ENCODE measurements at regions not wholly inside any gene's neighbourhood (a gene's known extent, or its start where the extent isn't known, plus 50 kb on each side); places are given as distances from the start of the nearest gene placed in this dataset.
A peak's percentile ranks its signal among the peaks of the same experiment; 100 is the strongest.

- no peak for TF ChIP-seq CTCF (conservative IDR thresholded peaks at IDR 0.05; ENCODE audit: low read depth, low read length)
- no peak for DNase-seq (ENCODE audit: low read depth)
- H3K4me3 ChIP-seq (ENCODE audit: low read length): no peak overlapping the region
These were observed 645.7 kb upstream of the DIPK2B start for GRCh38 chrX:45846328-45846727.

GRCh38 chrX:45845142-45845541 lies 644.5 kb upstream of the DIPK2B start:
- DNase-seq (ENCODE audit: low read depth): no peak
- no peak overlapping the region for H3K4me3 ChIP-seq (ENCODE audit: low read length)
- no peak for TF ChIP-seq CTCF (conservative IDR thresholded peaks at IDR 0.05; ENCODE audit: low read depth, low read length)

GRCh38 chrX:45843518-45843917 lies 642.8 kb upstream of the DIPK2B start:
- TF ChIP-seq CTCF (conservative IDR thresholded peaks at IDR 0.05; ENCODE audit: low read depth, low read length): peak; percentile 11
- no peak for DNase-seq (ENCODE audit: low read depth)

DNA sequence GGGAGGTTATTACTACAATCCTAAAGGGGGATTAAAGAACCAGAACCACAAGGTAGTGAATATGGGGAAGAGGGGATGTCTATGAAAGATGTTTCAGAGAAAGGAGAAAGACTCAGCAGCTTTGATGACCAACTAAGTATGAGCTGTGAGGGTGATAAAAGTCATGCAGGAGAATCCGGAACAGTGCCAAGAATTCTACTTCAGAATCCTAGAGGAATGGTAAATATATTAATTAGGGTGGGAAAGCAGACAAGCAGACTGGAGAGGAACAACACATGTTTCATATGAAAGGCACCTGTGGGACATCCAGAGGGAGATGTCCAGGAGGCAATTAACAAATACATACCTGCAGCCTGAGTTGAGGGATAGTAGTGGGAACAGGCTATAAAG lies 642.2 kb upstream of the DIPK2B start:
- no peak for TF ChIP-seq CTCF (conservative IDR thresholded peaks at IDR 0.05; ENCODE audit: low read depth, low read length)
- DNase-seq (ENCODE audit: low read depth): no peak
- no peak overlapping the region for H3K4me3 ChIP-seq (ENCODE audit: low read length)

More at GRCh38 chrX:45843518-45843917, 642.8 kb upstream of the DIPK2B start:
- H3K4me3 ChIP-seq (ENCODE audit: low read length): no peak overlapping the region

GRCh38 chrX:45842207-45842925 lies 641.7 kb upstream of the DIPK2B start:
- H3K4me3 ChIP-seq (ENCODE audit: low read length): no peak overlapping the region
- no peak for TF ChIP-seq CTCF (conservative IDR thresholded peaks at IDR 0.05; ENCODE audit: low read depth, low read length)
- DNase-seq (ENCODE audit: low read depth): no peak

DNA sequence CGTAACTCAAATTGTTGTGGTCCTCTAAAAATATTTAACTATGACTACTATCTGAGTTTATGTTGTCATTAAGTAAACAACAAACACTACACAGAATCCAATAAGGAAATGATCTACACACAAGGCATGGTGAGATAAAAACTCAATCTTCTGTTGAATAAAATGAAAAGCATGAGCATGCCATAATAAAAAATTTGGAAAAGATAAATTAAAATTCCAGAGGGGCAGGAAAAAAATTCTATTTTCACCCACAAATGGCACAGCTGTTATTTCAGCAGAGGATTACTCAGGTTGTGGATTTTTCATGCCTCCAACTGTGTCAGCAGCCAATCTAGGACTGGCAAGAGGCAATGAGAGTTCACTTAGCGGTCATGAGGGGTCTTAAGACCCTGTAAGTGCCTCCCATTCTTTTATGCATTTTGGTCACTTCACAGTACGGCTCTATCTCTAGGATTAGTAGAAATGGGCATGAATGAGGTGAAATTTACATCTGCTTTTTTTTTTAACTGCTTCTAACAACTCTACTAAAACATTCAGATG lies 639.8 kb upstream of the DIPK2B start:
- no peak for TF ChIP-seq CTCF (conservative IDR thresholded peaks at IDR 0.05; ENCODE audit: low read depth, low read length)
- no peak overlapping the region for H3K4me3 ChIP-seq (ENCODE audit: low read length)
- no peak for DNase-seq (ENCODE audit: low read depth)

DNA sequence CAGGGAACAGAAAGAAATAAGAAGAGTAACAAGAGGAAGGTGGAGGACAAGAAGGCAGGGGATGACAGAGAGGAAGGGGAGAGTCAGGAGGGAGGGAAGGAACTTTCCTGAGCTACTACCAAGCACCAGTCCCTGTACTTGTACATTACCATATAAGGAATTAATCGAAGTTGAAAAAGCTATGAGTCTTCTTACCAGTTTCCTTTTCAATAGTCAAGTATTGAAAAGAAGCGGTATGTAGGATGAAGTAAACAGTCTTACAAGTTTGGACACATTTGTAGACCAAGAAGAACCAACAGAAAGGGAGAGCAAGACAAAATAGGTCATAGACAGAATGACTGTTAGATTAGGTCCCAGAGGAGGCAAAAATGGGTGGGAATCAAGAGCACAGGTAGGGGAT lies 629.7 kb upstream of the DIPK2B start:
- TF ChIP-seq CTCF (conservative IDR thresholded peaks at IDR 0.05; ENCODE audit: low read depth, low read length): no peak
- no peak for DNase-seq (ENCODE audit: low read depth)
- H3K4me3 ChIP-seq (ENCODE audit: low read length): no peak overlapping the region
